Lung (tissue), 11 donors: ENCODE measurements at regions not wholly inside any gene's neighbourhood (a gene's known extent, or its start where the extent isn't known, plus 50 kb on each side); places are given as distances from the start of the nearest gene placed in this dataset.
"Not testable (repeated sequence)": the region's sequence is repeated elsewhere in the genome, so short reads cannot be mapped to it uniquely, and the experiment has no call there.

ENCODE experiments used
- ATAC-seq: fragments of 200-7000 bp; cut with Tn5 transposase; one replicate; pipeline ENCODE4 v1.9.1; 2020; ENCODE audit warnings: moderate number of reproducible peaks; ENCODE audit not compliant: insufficient read depth, low FRiP score
- DNase-seq, 3 donors: peaks; one replicate each; pipeline ENCODE4 v3.0.0-alpha.2; 2013 to 2017
- H3K27ac ChIP-seq, 2 donors: one replicate each; pipeline ENCODE4 v1.5.1; 2013; ENCODE audit warnings: mild to moderate bottlenecking in 2 of 2, moderate library complexity in 2 of 2, control low read depth in 1 of 2, inconsistent platforms in 1 of 2, low read depth in 1 of 2, low read length in 1 of 2
- H3K27me3 ChIP-seq, 3 donors: one replicate each; pipeline ENCODE4 v1.5.1; 2013; ENCODE audit warnings: low read length in 2 of 3; ENCODE audit not compliant: control insufficient read depth in 3 of 3, insufficient read depth in 3 of 3
- H3K36me3 ChIP-seq, 4 donors: one replicate each; pipeline ENCODE4 v1.5.1; 2013; ENCODE audit warnings: low read length in 4 of 4, mild to moderate bottlenecking in 1 of 4, moderate library complexity in 1 of 4; ENCODE audit not compliant: control insufficient read depth in 4 of 4, insufficient read depth in 4 of 4
- H3K4me1 ChIP-seq, 5 donors: one replicate each; pipeline ENCODE4 v1.5.1; 2013; ENCODE audit warnings: low read length in 5 of 5, mild to moderate bottlenecking in 2 of 5, moderate library complexity in 1 of 5; ENCODE audit not compliant: control insufficient read depth in 5 of 5, insufficient read depth in 5 of 5
- H3K4me3 ChIP-seq: one replicate; pipeline ENCODE4 v1.5.1; 2013; ENCODE audit warnings: mild to moderate bottlenecking, control low read depth, moderate library complexity
- H3K9ac ChIP-seq, 2 donors: one replicate each; pipeline ENCODE4 v1.5.1; 2013; ENCODE audit warnings: low read length in 2 of 2, control low read depth in 1 of 2; ENCODE audit not compliant: insufficient read depth in 1 of 2
- H3K9me3 ChIP-seq, 4 donors: one replicate each; pipeline ENCODE4 v1.5.1; 2013; ENCODE audit warnings: low read length in 3 of 4, mild to moderate bottlenecking in 1 of 4, moderate library complexity in 1 of 4; ENCODE audit not compliant: control insufficient read depth in 4 of 4, insufficient read depth in 3 of 4
- CTCF ChIP-seq: IDR thresholded peaks from 2 replicates; pipeline ENCODE4 v1.5.1; 2012; ENCODE audit warnings: mild to moderate bottlenecking; ENCODE audit errors: control extremely low read depth, extremely low read depth
- WGBS, 2 donors: extraction: QIAGEN DNeasy Blood & Tissue Kit; methylation state at CpG; one replicate each; pipeline ENCODE4 v1.1.7; 2013; 5-methylcytosine and 5-hydroxymethylcytosine counted together
- donor health status: control.
- donor health status: control.
- donor health status: Bipolar disorder and iron deficiency.
- donor health status: healthy.
- donor health status: DM: yes; HTN: yes; CAD: no.

DNA sequence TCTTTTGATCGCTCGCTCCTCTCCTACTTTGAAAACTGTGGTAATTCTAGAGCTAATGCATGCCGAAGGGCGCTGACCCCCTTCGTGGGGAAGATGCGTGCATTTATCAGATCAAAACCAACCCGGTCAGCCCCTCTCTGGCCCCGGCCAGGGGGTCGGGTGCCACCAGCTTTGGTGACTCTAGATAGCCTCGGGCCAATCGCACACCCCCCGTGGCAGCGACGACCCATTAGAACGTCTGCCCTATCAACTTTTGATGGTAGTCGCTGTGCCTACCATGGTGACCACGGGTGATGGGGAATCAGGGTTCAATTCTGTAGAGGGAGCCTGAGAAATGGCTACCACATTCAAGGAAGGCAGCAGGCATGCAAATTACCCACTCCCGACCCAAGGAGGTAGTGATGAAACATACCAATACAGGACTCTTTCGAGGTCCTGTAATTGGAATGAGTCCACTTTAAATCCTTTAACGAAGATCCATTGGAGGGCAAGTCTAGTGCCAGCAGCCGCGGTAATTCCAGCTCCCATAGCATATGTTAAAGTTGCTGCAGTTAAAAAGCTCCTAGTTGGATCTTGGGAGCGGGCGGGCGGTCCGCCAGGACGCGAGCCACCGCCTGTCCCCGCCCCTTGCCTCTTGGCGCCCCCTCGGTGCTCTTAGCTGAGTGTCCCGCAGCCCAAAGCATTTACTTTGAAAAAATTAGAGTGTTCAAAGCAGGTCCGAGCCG, 3898.2 kb upstream of the OR11H1 start:
- Histone ChIP-seq H3K9ac (no peak overlapping the region), H3K9me3 (peaks cover 0 to 45% (median 8%) of the 10 kb centered on the region in 4 donors), H3K4me1 (no peaks in the 10 kb centered on the region), H3K4me3 (no peak overlapping the region), H3K27ac (no peak overlapping the region), H3K36me3 (no peaks in the 10 kb centered on the region), H3K27me3 (no peaks in the 10 kb centered on the region)
- WGBS, 2 donors: 87 to 91% methylated on average over 35 of the region's 35 CpGs
- no peak for ATAC-seq
- TF ChIP-seq CTCF: no peak
- DNase-seq: no peak

DNA sequence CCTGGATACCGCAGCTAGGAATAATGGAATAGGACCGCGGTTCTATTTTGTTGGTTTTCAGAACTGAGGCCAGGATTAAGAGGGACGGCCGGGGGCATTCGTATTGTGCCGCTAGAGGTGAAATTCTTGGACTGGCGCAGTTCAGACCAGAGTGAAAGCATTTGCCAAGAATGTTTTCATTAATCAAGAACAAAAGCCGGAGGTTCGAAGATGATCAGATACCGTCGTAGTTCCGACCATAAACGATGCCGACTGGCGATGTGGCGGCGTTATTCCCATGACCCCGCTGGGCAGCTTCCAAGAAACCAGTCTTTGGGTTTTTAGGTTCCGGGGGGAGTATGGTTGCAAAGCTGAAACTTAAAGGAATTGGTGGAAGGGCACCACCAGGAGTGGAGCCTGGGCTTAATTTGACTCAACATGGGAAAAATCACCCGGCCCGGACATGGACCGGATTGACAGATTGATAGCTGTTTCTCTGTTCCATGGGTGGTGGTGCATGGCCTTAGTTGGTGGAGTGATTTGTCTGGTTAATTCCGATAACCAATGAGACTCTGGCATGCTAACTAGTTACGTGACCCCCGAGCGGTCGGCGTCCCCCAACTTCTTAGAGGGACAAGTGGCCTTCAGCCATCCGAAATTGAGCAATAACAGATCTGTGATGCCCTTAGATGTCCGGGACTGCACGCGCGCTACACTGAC, 3897.5 kb upstream of the OR11H1 start:
- WGBS, 2 donors: 90 to 92% methylated on average over 34 of the region's 34 CpGs
- H3K9me3 ChIP-seq: peaks cover 0 to 45% (median 7%) of the 10 kb centered on the region in 4 donors
- peak in 1 of 3 donors; percentile 0 for DNase-seq

More for the DNA sequence above, 3897.5 kb upstream of the OR11H1 start:
- ATAC-seq, H3K36me3 ChIP-seq, H3K27me3 ChIP-seq, H3K4me1 ChIP-seq, H3K9ac ChIP-seq, H3K27ac ChIP-seq, H3K4me3 ChIP-seq: not testable (repeated sequence)
